ENCODE measurements at regions not wholly inside any gene's neighbourhood (a gene's known extent, or its start where the extent isn't known, plus 50 kb on each side); places are given as distances from the start of the nearest gene placed in this dataset.

DNA sequence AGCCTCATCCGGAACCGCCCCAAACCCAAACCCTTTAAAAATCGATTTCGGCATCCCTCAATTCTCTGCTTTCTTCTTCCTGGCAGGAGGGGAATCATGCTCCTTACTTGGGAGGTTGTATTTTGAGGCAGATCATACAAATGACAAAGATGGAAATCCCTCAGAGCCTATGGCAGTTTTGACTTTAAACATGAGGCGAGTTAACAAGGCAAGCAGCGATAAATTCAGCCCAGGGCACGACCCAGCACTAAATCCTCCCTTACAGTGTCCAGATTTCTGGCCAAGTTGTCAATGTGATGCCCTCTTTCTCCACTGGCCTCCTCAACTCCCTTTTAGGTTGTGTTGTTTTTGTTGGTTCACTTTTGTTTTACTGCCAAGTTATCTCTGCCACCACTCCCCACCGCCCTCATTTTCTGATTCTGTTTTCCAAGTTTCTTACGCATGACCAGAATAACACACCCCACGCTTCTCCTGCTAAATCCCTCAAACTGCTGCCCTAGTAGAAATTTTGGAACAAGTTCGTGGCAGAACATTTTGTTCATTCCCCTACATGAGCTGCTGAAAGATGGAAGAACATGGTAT lies 68.3 kb downstream of the CTAGE1 start:
- Histone ChIP-seq H3K9me3 (ENCODE audit: control insufficient read depth, low read depth, low read length) (no peaks in the 10 kb centered on the region), H3K4me1 (ENCODE audit: insufficient read depth, low read length) (no peaks in the 10 kb centered on the region), H3K27me3 (ENCODE audit: insufficient read depth, low read length) (peaks cover 48% of the 10 kb centered on the region), H2AK5ac (ENCODE audit: insufficient read length, low read length) (no peak overlapping the region), H2BK20ac (ENCODE audit: low read depth, low read length, poor library complexity, severe bottlenecking) (no peak overlapping the region), H2BK12ac (ENCODE audit: insufficient read length, low read depth, low read length) (no peak overlapping the region), H3K79me1 (ENCODE audit: insufficient read depth, low read depth, low read length, poor library complexity, severe bottlenecking) (no peaks in the 10 kb centered on the region), H3K18ac (ENCODE audit: insufficient read length, low read depth, low read length) (no peak overlapping the region), H2BK15ac (ENCODE audit: low read depth, low read length) (no peak overlapping the region), H4K20me1 (ENCODE audit: control insufficient read depth, insufficient read depth, insufficient read length) (no peaks in the 10 kb centered on the region), H3K23ac (ENCODE audit: insufficient read length, low read depth, low read length) (no peak overlapping the region), H4K8ac (replicated peaks; ENCODE audit: insufficient read length, low read depth, low read length) (no peak overlapping the region), H4K5ac (ENCODE audit: insufficient read length, low read depth, low read length) (no peak overlapping the region), H3K79me2 (ENCODE audit: insufficient read depth, low read length) (no peaks in the 10 kb centered on the region), H3K9ac (ENCODE audit: extremely low read depth, insufficient read length, low read length) (no peak overlapping the region), H3K4me2 (ENCODE audit: insufficient read depth, insufficient read length, low read length) (peak overlapping the region; percentile 70), H2BK5ac (ENCODE audit: insufficient read length, low read length) (no peak overlapping the region), H3T11ph (ENCODE audit: low read length) (no peak overlapping the region), H3K56ac (ENCODE audit: insufficient read length, low read depth, low read length) (no peak overlapping the region), H3K14ac (ENCODE audit: insufficient read depth, low read length) (no peak overlapping the region), H3K4ac (ENCODE audit: low read depth, low read length) (no peak overlapping the region), H4K91ac (ENCODE audit: insufficient read length, low read depth, low read length) (no peak overlapping the region), H3K23me2 (ENCODE audit: insufficient read length, low read depth, low read length, poor library complexity, severe bottlenecking) (peaks cover 8% of the 10 kb centered on the region), H3K27ac (ENCODE audit: insufficient read length, low read depth, low read length) (no peak overlapping the region), H2AFZ (ENCODE audit: low read length) (no peak overlapping the region), H2BK120ac (ENCODE audit: low read depth, low read length, poor library complexity, severe bottlenecking) (no peak overlapping the region)
- H3K4me3 Mint-ChIP-seq = peak overlapping the region; percentile 64 to 80
- TF ChIP-seq, protein P1, sequence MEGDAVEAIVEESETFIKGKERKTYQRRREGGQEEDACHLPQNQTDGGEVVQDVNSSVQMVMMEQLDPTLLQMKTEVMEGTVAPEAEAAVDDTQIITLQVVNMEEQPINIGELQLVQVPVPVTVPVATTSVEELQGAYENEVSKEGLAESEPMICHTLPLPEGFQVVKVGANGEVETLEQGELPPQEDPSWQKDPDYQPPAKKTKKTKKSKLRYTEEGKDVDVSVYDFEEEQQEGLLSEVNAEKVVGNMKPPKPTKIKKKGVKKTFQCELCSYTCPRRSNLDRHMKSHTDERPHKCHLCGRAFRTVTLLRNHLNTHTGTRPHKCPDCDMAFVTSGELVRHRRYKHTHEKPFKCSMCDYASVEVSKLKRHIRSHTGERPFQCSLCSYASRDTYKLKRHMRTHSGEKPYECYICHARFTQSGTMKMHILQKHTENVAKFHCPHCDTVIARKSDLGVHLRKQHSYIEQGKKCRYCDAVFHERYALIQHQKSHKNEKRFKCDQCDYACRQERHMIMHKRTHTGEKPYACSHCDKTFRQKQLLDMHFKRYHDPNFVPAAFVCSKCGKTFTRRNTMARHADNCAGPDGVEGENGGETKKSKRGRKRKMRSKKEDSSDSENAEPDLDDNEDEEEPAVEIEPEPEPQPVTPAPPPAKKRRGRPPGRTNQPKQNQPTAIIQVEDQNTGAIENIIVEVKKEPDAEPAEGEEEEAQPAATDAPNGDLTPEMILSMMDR (conservative IDR thresholded peaks at IDR 0.05) = no peak
- H3K9me3 Mint-ChIP-seq = no peaks in the 10 kb centered on the region; a peak in 2 of 5 replicates
- H3K4me1 Mint-ChIP-seq = peaks cover 26 to 35% of the 10 kb centered on the region in 2 experiments
- DNase-seq = no peak
- WGBS (ENCODE audit: extremely low coverage, insufficient read length, low lambda C conversion rate) = no CpG with 5 or more reads among the region's 11 CpGs
- H3K36me3 Mint-ChIP-seq (ENCODE audit: insufficient read depth in 1 of 3, low read depth in 3 of 3) = peaks cover 0 to 2% (median 0%) of the 10 kb centered on the region in 3 experiments; a peak in 1 of 7 replicates
- peaks cover 97% of the 10 kb centered on the region for H3K27me3 Mint-ChIP-seq (ENCODE audit: low read depth)
- no peak overlapping the region for H3K27ac Mint-ChIP-seq
